ENCODE measurements at regions not wholly inside any gene's neighbourhood (a gene's known extent, or its start where the extent isn't known, plus 50 kb on each side); places are given as distances from the start of the nearest gene placed in this dataset.

DNA sequence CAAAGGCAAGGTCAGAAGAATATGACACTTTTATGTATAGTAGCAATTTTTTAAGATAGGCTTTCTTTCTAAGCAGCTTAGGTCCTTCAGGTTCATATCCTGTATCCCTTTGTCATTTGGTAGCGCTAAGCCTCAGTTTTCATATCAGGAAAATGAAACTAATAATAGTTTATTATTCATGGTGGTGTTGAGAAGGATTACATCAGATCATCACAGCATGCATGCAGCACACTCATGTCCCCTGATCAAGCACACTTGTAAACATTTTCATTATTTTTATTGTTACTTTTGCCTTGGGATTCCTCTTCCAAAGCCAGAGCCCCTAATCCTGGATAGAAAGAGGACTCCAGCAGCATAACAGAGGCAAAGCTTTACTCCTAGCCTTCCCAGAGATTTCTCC is 70.2 kb upstream of the ADGRF1 start:
- ChIA-PET CTCF (ENCODE audit: partially characterized antibody) (interaction anchor here (0.5 kb wide), 1 partner anchor 225 kb away, joined by 4 read pairs; no protein-coding TSS in a partner anchor), POLR2A (ENCODE audit: partially characterized antibody) (interaction anchor here (1.1 kb wide), 1 partner anchor 11 kb away, joined by 5 read pairs; no protein-coding TSS in a partner anchor)
- TF ChIP-seq RAD21 (IDR thresholded peaks at IDR 0.05 in 1 of 2, conservative IDR thresholded peaks at IDR 0.05 in 1 of 2; ENCODE audit: low read depth in 2 of 2, low read length in 2 of 2) (no peak), CHD1 (IDR thresholded peaks at IDR 0.05; ENCODE audit: low read depth, low read length) (no peak), JUND (IDR thresholded peaks at IDR 0.05; ENCODE audit: low read length) (no peak), SIN3A (conservative IDR thresholded peaks at IDR 0.05 in 1 of 2, IDR thresholded peaks at IDR 0.05 in 1 of 2; ENCODE audit: low read depth in 1 of 2, low read length in 2 of 2) (no peak), CEBPB (IDR thresholded peaks at IDR 0.05; ENCODE audit: low read depth, low read length) (no peak), CHD2 (IDR thresholded peaks at IDR 0.05; ENCODE audit: low read length) (no peak), TEAD4 (IDR thresholded peaks at IDR 0.05; ENCODE audit: low read depth, low read length) (no peak), RNF2 (IDR thresholded peaks at IDR 0.05; ENCODE audit: borderline replicate concordance, low read depth, low read length, missing control alignments, poor library complexity, severe bottlenecking) (no peak), ASH2L (IDR thresholded peaks at IDR 0.05; ENCODE audit: low read length) (no peak), KDM4A (IDR thresholded peaks at IDR 0.05; ENCODE audit: low read depth, low read length, severe bottlenecking) (no peak), CBX5 (IDR thresholded peaks at IDR 0.05; ENCODE audit: low read depth, low read length) (no peak), SP4 (IDR thresholded peaks at IDR 0.05; ENCODE audit: low read length) (no peak), SUZ12 (IDR thresholded peaks at IDR 0.05; ENCODE audit: low read length) (no peak), KDM1A (IDR thresholded peaks at IDR 0.05; ENCODE audit: borderline replicate concordance, low read length) (no peak)
- H3K27me3 ChIP-seq (replicated peaks in 1 of 4; ENCODE audit: control insufficient read depth in 3 of 4, extremely low read depth in 1 of 4, insufficient read depth in 3 of 4, low read length in 3 of 4): no peaks in the 10 kb centered on the region
- H3K4me1 ChIP-seq (replicated peaks in 1 of 4; ENCODE audit: control insufficient read depth in 3 of 4, insufficient read depth in 4 of 4, low read length in 3 of 4): peaks cover 0 to 1% (median under 1%) of the 10 kb centered on the region in 4 experiments; a peak in 3 of 7 replicates
- H3K79me1 ChIP-seq (ENCODE audit: low read depth, low read length): no peaks in the 10 kb centered on the region
- no peak overlapping the region for H2AK5ac ChIP-seq (ENCODE audit: low read depth, low read length)
- no peaks in the 10 kb centered on the region for H3K9me3 ChIP-seq (ENCODE audit: insufficient read depth in 2 of 2, low read depth in 1 of 2, low read length in 1 of 2)
- FAIRE-seq: no peak
- no peak overlapping the region for H2BK5ac ChIP-seq (ENCODE audit: low read depth, low read length)
- no peak overlapping the region for H2BK20ac ChIP-seq (ENCODE audit: low read length)
- no peak overlapping the region for H4K91ac ChIP-seq (replicated peaks; ENCODE audit: insufficient read length, low read length)
- H4K20me1 ChIP-seq (replicated peaks in 1 of 2; ENCODE audit: control insufficient read depth in 1 of 2, insufficient read depth in 2 of 2, low read length in 2 of 2): no peaks in the 10 kb centered on the region
- no peaks in the 10 kb centered on the region for H3K79me2 ChIP-seq (ENCODE audit: control insufficient read depth in 1 of 2, insufficient read depth in 2 of 2, low read length in 2 of 2)
- no peak overlapping the region for H3K18ac ChIP-seq (ENCODE audit: extremely low read depth, low read length)
- no peaks in the 10 kb centered on the region for H3K23me2 ChIP-seq (ENCODE audit: low read depth, low read length)
- H3K56ac ChIP-seq (replicated peaks; ENCODE audit: insufficient read length, low read depth, low read length): no peak overlapping the region
- H3K27ac ChIP-seq (ENCODE audit: low read depth, low read length): no peak overlapping the region
- H2BK12ac ChIP-seq (ENCODE audit: low read depth, low read length): no peak overlapping the region
- no peak overlapping the region for H3K4me3 ChIP-seq (ENCODE audit: extremely low read depth in 1 of 4, insufficient read depth in 2 of 4, low read depth in 3 of 4, low read length in 4 of 4)
- H3K36me3 ChIP-seq (ENCODE audit: control insufficient read depth in 2 of 4, insufficient read depth in 4 of 4, low read length in 3 of 4): no peaks in the 10 kb centered on the region
- no peak overlapping the region for H2BK120ac ChIP-seq (replicated peaks; ENCODE audit: low read depth, low read length)
- no peak for DNase-seq (ENCODE audit: low read depth in 1 of 2, low spot score in 2 of 2)
- no peak overlapping the region for H3K23ac ChIP-seq (ENCODE audit: insufficient read length)
- no peak overlapping the region for H4K5ac ChIP-seq (ENCODE audit: insufficient read length, low read depth, low read length)
- H2BK15ac ChIP-seq (ENCODE audit: low read length): no peak overlapping the region
- no peak overlapping the region for H3K4me2 ChIP-seq (ENCODE audit: insufficient read depth in 1 of 2, low read depth in 2 of 2, low read length in 2 of 2)
- no peak overlapping the region for H3K9ac ChIP-seq (replicated peaks in 1 of 4; ENCODE audit: extremely low read depth in 1 of 4, low read depth in 3 of 4, low read length in 3 of 4)
- H3K4ac ChIP-seq (replicated peaks; ENCODE audit: insufficient read length, low read depth, low read length): no peak overlapping the region
- H4K8ac ChIP-seq (ENCODE audit: extremely low read depth, insufficient read depth, low read length): no peak overlapping the region
- 0 out of 2 replicates have a peak overlapping the region, but pooled peaks have one; percentile 25 for H2AFZ ChIP-seq (ENCODE audit: low read length)
- H3K14ac ChIP-seq (ENCODE audit: insufficient read length): no peak overlapping the region
- 88% methylated on average over 1 of the region's 1 CpG; no CpG with 5 or more reads in 1 of the 2 experiments for WGBS, 2 experiments (ENCODE audit: extremely low coverage in 1 of 2, insufficient coverage in 1 of 2, insufficient read length in 1 of 2, insufficient replicate concordance in 2 of 2, low coverage in 1 of 2, low lambda C conversion rate in 2 of 2, missing lambda C conversion rate in 1 of 2)
